HEK293 (cell line): ENCODE measurements at regions not wholly inside any gene's neighbourhood (a gene's known extent, or its start where the extent isn't known, plus 50 kb on each side); places are given as distances from the start of the nearest gene placed in this dataset.

ENCODE experiments used
- CTCF ChIA-PET: fragments of 350-600 bp; formaldehyde crosslinking; extraction: SDS; loops from one replicate; lab custom pipeline; 2021; ENCODE audit warnings: antibody characterized with exemption; lab: Yijun Ruan, JAX
- POLR2A ChIA-PET: fragments of 300-600 bp; formaldehyde crosslinking; extraction: SDS; loops from one replicate; lab custom pipeline; 2020; ENCODE audit warnings: antibody characterized with exemption, inconsistent platforms; lab: Yijun Ruan, JAX
- H3K27ac ChIP-seq: fragments of 200-500 bp; sonication (Bioruptor generic); 2 replicates; pipeline ENCODE4 v1.5.1; 2014; ENCODE audit warnings: low read depth, low read length, control low read depth, inconsistent platforms; ENCODE audit errors: extremely low read depth
- H3K36me3 ChIP-seq, 2 experiments: fragments of 200-500 bp in 1 of 2; sonication (Bioruptor generic) in 1 of 2; 1 replicate in 1 of 2; 2 replicates in 1 of 2; pipeline ENCODE4 v1.5.1; 2014 to 2017; ENCODE audit warnings: inconsistent platforms in 2 of 2, low read length in 2 of 2; ENCODE audit not compliant: control insufficient read depth in 2 of 2, insufficient read depth in 1 of 2
- H3K4me1 ChIP-seq: fragments of 200-500 bp; sonication (Bioruptor generic); 2 replicates; pipeline ENCODE4 v1.5.1; 2014; ENCODE audit warnings: mild to moderate bottlenecking, low read length, inconsistent platforms; ENCODE audit not compliant: control insufficient read depth, insufficient read depth
- H3K4me3 ChIP-seq: 2 replicates; pipeline ENCODE4 v1.5.1; 2011; ENCODE audit warnings: low read depth, mild to moderate bottlenecking, control low read depth, low read length, moderate library complexity
- H3K9me3 ChIP-seq: fragments of 200-500 bp; sonication (Bioruptor generic); 2 replicates; pipeline ENCODE4 v1.5.1; 2014; ENCODE audit warnings: low read depth, low read length, inconsistent platforms; ENCODE audit not compliant: control insufficient read depth, insufficient read depth
- GFI1B ChIP-seq: fragments of 450-650 bp; formaldehyde crosslinking; IDR thresholded peaks from 2 replicates; pipeline ENCODE4 v1.5.1; 2016; ENCODE audit warnings: missing biosample characterization, missing genetic modification characterization
- SCRT1 ChIP-seq: fragments of 450-650 bp; formaldehyde crosslinking; IDR thresholded peaks from 2 replicates; pipeline ENCODE4 v1.5.1; 2016; ENCODE audit warnings: missing biosample characterization, missing genetic modification characterization, borderline replicate concordance
- YY2 ChIP-seq: fragments of 450-650 bp; formaldehyde crosslinking; IDR thresholded peaks from 2 replicates; pipeline ENCODE4 v1.5.1; 2016; ENCODE audit warnings: missing biosample characterization, missing genetic modification characterization
- ZBTB7A ChIP-seq: fragments of 450-650 bp; formaldehyde crosslinking; IDR thresholded peaks from 2 replicates; pipeline ENCODE4 v1.5.1; 2016; ENCODE audit warnings: low read depth, missing biosample characterization, missing genetic modification characterization
- ZFP3 ChIP-seq: fragments of 450-650 bp; formaldehyde crosslinking; IDR thresholded peaks from 2 replicates; pipeline ENCODE4 v1.5.1; 2016; ENCODE audit warnings: low read depth, missing biosample characterization, missing genetic modification characterization
- ZNF184 ChIP-seq: fragments of 450-650 bp; IDR thresholded peaks from 2 replicates; pipeline ENCODE4 v1.5.1; 2018; ENCODE audit warnings: missing biosample characterization, mild to moderate bottlenecking, missing genetic modification characterization
- ZNF473 ChIP-seq: fragments of 450-650 bp; formaldehyde crosslinking; IDR thresholded peaks from 2 replicates; pipeline ENCODE4 v1.5.1; 2017; ENCODE audit warnings: missing biosample characterization, missing genetic modification characterization
- ZNF549 ChIP-seq: fragments of 450-650 bp; IDR thresholded peaks from 2 replicates; pipeline ENCODE4 v1.5.1; 2018; ENCODE audit warnings: missing biosample characterization, missing genetic modification characterization, mild to moderate bottlenecking, inconsistent platforms, moderate library complexity
- ZNF555 ChIP-seq: fragments of 450-650 bp; formaldehyde crosslinking; conservative IDR thresholded peaks from 2 replicates; pipeline ENCODE4 v1.5.1; 2017; ENCODE audit warnings: missing biosample characterization, mild to moderate bottlenecking, missing genetic modification characterization, inconsistent platforms
- ZNF624 ChIP-seq: fragments of 450-650 bp; formaldehyde crosslinking; IDR thresholded peaks from 2 replicates; pipeline ENCODE4 v1.5.1; 2017; ENCODE audit warnings: missing biosample characterization, missing genetic modification characterization
- ZNF660 ChIP-seq: fragments of 450-650 bp; IDR thresholded peaks from 2 replicates; pipeline ENCODE4 v1.5.1; 2018; ENCODE audit warnings: missing biosample characterization, mild to moderate bottlenecking, missing genetic modification characterization
- ZNF830 ChIP-seq: fragments of 450-650 bp; IDR thresholded peaks from 2 replicates; pipeline ENCODE4 v1.5.0; 2018; ENCODE audit warnings: missing biosample characterization, missing genetic modification characterization, low read depth, mild to moderate bottlenecking, moderate library complexity
- TF ChIP-seq, protein P1 (sequence below): fragments of 450-650 bp; formaldehyde crosslinking; IDR thresholded peaks from 2 replicates; pipeline ENCODE4 v1.5.1; 2016; ENCODE audit warnings: missing biosample characterization, missing genetic modification characterization
- TF ChIP-seq, protein P2 (sequence below): fragments of 450-650 bp; formaldehyde crosslinking; IDR thresholded peaks from 2 replicates; pipeline ENCODE4 v1.5.0; 2017; ENCODE audit warnings: missing biosample characterization, missing genetic modification characterization, borderline replicate concordance
- TF ChIP-seq, protein P3 (sequence below): fragments of 450-650 bp; IDR thresholded peaks from 2 replicates; pipeline ENCODE4 v1.5.1; 2018; ENCODE audit warnings: missing biosample characterization, mild to moderate bottlenecking, missing genetic modification characterization
- TF ChIP-seq, protein P4 (sequence below): fragments of 450-650 bp; formaldehyde crosslinking; IDR thresholded peaks from 2 replicates; pipeline ENCODE4 v1.5.1; 2016; ENCODE audit warnings: missing biosample characterization, missing genetic modification characterization, borderline replicate concordance
- TF ChIP-seq, protein P5 (sequence below): fragments of 450-650 bp; formaldehyde crosslinking; IDR thresholded peaks from 2 replicates; pipeline ENCODE4 v1.5.1; 2017; ENCODE audit warnings: missing biosample characterization, missing genetic modification characterization
- TF ChIP-seq, protein P6 (sequence below): fragments of 450-650 bp; formaldehyde crosslinking; IDR thresholded peaks from 2 replicates; pipeline ENCODE4 v1.5.1; 2016; ENCODE audit warnings: missing biosample characterization, missing genetic modification characterization

DNA sequence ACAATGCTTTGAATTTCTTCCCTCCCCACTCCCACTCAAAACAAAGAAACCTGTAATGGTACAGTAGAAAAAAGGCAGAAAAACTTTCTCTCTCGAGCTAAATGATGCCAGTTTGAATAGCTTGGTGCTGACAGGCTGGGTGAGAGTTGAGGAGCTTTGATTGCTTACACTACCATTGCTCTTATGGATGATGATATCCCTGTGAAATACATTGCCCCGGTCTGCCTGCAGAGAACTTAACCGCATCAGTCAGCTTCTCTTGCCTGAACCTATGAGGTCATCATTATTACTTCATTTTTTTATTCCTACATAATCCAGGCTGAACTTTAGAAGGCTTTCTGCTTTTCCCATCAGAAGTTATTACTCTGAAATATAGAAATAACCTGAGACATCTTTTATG lies 69.3 kb downstream of the ISL1 start:
- Histone ChIP-seq H3K4me3 (no peak overlapping the region), H3K27ac (no peak overlapping the region), H3K9me3 (no peaks in the 10 kb centered on the region), H3K4me1 (no peaks in the 10 kb centered on the region), H3K36me3 (no peaks in the 10 kb centered on the region)
- TF ChIP-seq GFI1B (no peak), ZNF473 (no peak), ZBTB7A (no peak), SCRT1 (tag by site-specific recombination) (no peak), ZFP3 (tag by site-specific recombination) (no peak)
- TF ChIP-seq, protein P1, sequence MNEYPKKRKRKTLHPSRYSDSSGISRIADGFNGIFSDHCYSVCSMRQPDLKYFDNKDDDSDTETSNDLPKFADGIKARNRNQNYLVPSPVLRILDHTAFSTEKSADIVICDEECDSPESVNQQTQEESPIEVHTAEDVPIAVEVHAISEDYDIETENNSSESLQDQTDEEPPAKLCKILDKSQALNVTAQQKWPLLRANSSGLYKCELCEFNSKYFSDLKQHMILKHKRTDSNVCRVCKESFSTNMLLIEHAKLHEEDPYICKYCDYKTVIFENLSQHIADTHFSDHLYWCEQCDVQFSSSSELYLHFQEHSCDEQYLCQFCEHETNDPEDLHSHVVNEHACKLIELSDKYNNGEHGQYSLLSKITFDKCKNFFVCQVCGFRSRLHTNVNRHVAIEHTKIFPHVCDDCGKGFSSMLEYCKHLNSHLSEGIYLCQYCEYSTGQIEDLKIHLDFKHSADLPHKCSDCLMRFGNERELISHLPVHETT (tag by site-specific recombination): no peak
- TF ChIP-seq, protein P2, sequence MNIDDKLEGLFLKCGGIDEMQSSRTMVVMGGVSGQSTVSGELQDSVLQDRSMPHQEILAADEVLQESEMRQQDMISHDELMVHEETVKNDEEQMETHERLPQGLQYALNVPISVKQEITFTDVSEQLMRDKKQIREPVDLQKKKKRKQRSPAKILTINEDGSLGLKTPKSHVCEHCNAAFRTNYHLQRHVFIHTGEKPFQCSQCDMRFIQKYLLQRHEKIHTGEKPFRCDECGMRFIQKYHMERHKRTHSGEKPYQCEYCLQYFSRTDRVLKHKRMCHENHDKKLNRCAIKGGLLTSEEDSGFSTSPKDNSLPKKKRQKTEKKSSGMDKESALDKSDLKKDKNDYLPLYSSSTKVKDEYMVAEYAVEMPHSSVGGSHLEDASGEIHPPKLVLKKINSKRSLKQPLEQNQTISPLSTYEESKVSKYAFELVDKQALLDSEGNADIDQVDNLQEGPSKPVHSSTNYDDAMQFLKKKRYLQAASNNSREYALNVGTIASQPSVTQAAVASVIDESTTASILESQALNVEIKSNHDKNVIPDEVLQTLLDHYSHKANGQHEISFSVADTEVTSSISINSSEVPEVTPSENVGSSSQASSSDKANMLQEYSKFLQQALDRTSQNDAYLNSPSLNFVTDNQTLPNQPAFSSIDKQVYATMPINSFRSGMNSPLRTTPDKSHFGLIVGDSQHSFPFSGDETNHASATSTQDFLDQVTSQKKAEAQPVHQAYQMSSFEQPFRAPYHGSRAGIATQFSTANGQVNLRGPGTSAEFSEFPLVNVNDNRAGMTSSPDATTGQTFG (tag by site-specific recombination): no peak
- ChIA-PET CTCF (interaction anchor here (1.2 kb wide), 1 partner anchor 17 kb away, joined by 4 read pairs; no protein-coding TSS in a partner anchor), POLR2A (interaction anchor here (0.8 kb wide), 1 partner anchor 69 kb away, joined by 3 read pairs; the partner anchor contains the start of gene ISL1)

DNA sequence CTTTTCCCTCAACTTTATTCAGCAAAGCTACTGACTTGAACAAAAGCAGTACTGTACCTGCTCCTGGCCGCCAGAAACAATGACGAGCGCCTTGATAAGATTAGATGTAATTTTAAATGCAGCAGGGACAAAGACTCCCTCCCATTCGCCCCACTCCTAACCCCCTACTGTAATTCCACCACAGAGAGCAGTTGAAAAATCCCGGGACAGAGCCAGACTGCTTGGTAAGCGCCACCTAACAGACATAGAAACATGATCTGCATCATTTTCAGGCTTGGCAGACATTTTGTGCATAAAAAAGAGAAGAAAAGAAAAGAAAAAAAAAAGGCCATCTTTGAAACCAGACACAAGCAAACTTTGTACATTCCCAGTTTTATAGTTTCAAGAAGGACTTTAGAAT lies 81.9 kb downstream of the ISL1 start:
- no peaks in the 10 kb centered on the region for H3K9me3 ChIP-seq
- no peak overlapping the region for H3K4me3 ChIP-seq
- ChIA-PET CTCF (no interaction called here), POLR2A (no interaction called here)
- no peak overlapping the region for H3K27ac ChIP-seq
- H3K4me1 ChIP-seq: peaks cover 4% of the 10 kb centered on the region; the same call in 1 of the 2 replicates
- no peaks in the 10 kb centered on the region for H3K36me3 ChIP-seq
- TF ChIP-seq ZNF660 (tag by site-specific recombination): no peak
- TF ChIP-seq, protein P3, sequence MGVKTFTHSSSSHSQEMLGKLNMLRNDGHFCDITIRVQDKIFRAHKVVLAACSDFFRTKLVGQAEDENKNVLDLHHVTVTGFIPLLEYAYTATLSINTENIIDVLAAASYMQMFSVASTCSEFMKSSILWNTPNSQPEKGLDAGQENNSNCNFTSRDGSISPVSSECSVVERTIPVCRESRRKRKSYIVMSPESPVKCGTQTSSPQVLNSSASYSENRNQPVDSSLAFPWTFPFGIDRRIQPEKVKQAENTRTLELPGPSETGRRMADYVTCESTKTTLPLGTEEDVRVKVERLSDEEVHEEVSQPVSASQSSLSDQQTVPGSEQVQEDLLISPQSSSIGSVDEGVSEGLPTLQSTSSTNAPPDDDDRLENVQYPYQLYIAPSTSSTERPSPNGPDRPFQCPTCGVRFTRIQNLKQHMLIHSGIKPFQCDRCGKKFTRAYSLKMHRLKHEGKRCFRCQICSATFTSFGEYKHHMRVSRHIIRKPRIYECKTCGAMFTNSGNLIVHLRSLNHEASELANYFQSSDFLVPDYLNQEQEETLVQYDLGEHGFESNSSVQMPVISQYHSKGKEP (tag by site-specific recombination): no peak
- TF ChIP-seq ZFP3 (tag by site-specific recombination): no peak
- no peak for TF ChIP-seq ZNF473
- no peak for TF ChIP-seq YY2 (tag by site-specific recombination)
- TF ChIP-seq, protein P4, sequence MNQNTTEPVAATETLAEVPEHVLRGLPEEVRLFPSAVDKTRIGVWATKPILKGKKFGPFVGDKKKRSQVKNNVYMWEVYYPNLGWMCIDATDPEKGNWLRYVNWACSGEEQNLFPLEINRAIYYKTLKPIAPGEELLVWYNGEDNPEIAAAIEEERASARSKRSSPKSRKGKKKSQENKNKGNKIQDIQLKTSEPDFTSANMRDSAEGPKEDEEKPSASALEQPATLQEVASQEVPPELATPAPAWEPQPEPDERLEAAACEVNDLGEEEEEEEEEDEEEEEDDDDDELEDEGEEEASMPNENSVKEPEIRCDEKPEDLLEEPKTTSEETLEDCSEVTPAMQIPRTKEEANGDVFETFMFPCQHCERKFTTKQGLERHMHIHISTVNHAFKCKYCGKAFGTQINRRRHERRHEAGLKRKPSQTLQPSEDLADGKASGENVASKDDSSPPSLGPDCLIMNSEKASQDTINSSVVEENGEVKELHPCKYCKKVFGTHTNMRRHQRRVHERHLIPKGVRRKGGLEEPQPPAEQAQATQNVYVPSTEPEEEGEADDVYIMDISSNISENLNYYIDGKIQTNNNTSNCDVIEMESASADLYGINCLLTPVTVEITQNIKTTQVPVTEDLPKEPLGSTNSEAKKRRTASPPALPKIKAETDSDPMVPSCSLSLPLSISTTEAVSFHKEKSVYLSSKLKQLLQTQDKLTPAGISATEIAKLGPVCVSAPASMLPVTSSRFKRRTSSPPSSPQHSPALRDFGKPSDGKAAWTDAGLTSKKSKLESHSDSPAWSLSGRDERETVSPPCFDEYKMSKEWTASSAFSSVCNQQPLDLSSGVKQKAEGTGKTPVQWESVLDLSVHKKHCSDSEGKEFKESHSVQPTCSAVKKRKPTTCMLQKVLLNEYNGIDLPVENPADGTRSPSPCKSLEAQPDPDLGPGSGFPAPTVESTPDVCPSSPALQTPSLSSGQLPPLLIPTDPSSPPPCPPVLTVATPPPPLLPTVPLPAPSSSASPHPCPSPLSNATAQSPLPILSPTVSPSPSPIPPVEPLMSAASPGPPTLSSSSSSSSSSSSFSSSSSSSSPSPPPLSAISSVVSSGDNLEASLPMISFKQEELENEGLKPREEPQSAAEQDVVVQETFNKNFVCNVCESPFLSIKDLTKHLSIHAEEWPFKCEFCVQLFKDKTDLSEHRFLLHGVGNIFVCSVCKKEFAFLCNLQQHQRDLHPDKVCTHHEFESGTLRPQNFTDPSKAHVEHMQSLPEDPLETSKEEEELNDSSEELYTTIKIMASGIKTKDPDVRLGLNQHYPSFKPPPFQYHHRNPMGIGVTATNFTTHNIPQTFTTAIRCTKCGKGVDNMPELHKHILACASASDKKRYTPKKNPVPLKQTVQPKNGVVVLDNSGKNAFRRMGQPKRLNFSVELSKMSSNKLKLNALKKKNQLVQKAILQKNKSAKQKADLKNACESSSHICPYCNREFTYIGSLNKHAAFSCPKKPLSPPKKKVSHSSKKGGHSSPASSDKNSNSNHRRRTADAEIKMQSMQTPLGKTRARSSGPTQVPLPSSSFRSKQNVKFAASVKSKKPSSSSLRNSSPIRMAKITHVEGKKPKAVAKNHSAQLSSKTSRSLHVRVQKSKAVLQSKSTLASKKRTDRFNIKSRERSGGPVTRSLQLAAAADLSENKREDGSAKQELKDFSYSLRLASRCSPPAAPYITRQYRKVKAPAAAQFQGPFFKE: no peak
- TF ChIP-seq ZNF830: no peak
- no peak for TF ChIP-seq ZNF184 (tag by site-specific recombination)
- no peak for TF ChIP-seq ZNF624
- TF ChIP-seq, protein P1 (tag by site-specific recombination): no peak
- TF ChIP-seq ZNF549 (tag by site-specific recombination): no peak
- TF ChIP-seq, protein P5, sequence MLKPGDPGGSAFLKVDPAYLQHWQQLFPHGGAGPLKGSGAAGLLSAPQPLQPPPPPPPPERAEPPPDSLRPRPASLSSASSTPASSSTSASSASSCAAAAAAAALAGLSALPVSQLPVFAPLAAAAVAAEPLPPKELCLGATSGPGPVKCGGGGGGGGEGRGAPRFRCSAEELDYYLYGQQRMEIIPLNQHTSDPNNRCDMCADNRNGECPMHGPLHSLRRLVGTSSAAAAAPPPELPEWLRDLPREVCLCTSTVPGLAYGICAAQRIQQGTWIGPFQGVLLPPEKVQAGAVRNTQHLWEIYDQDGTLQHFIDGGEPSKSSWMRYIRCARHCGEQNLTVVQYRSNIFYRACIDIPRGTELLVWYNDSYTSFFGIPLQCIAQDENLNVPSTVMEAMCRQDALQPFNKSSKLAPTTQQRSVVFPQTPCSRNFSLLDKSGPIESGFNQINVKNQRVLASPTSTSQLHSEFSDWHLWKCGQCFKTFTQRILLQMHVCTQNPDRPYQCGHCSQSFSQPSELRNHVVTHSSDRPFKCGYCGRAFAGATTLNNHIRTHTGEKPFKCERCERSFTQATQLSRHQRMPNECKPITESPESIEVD (tag by site-specific recombination): no peak
- TF ChIP-seq ZNF555 (tag by site-specific recombination): no peak
- TF ChIP-seq, protein P6, sequence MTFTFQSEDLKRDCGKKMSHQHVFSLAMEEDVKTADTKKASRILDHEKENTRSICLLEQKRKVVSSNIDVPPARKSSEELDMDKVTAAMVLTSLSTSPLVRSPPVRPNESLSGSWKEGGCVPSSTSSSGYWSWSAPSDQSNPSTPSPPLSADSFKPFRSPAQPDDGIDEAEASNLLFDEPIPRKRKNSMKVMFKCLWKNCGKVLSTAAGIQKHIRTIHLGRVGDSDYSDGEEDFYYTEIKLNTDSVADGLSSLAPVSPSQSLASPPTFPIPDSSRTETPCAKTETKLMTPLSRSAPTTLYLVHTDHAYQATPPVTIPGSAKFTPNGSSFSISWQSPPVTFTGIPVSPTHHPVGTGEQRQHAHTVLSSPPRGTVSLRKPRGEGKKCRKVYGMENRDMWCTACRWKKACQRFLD: no peak
